ENCODE measurements at regions not wholly inside any gene's neighbourhood (a gene's known extent, or its start where the extent isn't known, plus 50 kb on each side); places are given as distances from the start of the nearest gene placed in this dataset.

DNA sequence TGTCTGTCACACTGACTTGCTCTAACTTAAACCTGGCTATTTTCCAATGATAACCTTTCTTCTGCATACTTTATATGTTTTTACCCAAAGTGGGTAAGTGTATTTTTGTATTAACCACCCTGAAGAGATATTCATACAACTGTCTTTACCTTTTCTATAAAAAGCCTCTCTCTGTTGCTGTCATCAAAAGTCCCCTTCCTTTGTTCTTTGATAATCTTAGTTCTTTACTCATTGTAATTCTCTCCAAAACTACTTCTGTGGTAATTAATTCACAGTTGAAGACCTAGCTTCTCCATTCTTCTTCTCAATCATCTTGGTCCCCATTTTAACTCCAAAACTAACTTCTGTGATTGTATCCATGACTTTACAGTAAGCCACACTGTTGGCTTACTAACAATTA is 479.7 kb upstream of the MGAT4C start:
- TF ChIP-seq EZH2 (IDR thresholded peaks at IDR 0.05; ENCODE audit: insufficient read depth, poor library complexity, severe bottlenecking) (no peak), EZH2phosphoT487 (IDR thresholded peaks at IDR 0.05; ENCODE audit: insufficient read depth, low read depth) (no peak)
